ENCODE measurements at regions not wholly inside any gene's neighbourhood (a gene's known extent, or its start where the extent isn't known, plus 50 kb on each side); places are given as distances from the start of the nearest gene placed in this dataset.

- Histone ChIP-seq H3K9me3 (no peaks in the 10 kb centered on the region), H3K4me3 (no peak overlapping the region), H3K27me3 (no peaks in the 10 kb centered on the region), H3K36me3 (no peaks in the 10 kb centered on the region), H3K4me1 (no peaks in the 10 kb centered on the region), H3K27ac (no peak overlapping the region)
- TF ChIP-seq POLR2A (IDR thresholded peaks at IDR 0.05) = no peak
- no peak for TF ChIP-seq CTCF (IDR thresholded peaks at IDR 0.05)
- intact Hi-C loops (cut with DNase I; ENCODE audit: low total_unique reads) = no loop called here
- DNase-seq = no peak
Measured at GRCh38 chr3:137264071-137264820, 306.5 kb downstream of the IL20RB start.

GRCh38 chr3:137264843-137265330 is 307.1 kb downstream of the IL20RB start:
- TF ChIP-seq CTCF (IDR thresholded peaks at IDR 0.05) (no peak), POLR2A (IDR thresholded peaks at IDR 0.05) (no peak)
- Histone ChIP-seq H3K27me3 (no peaks in the 10 kb centered on the region), H3K9me3 (no peaks in the 10 kb centered on the region), H3K4me1 (no peaks in the 10 kb centered on the region), H3K36me3 (no peaks in the 10 kb centered on the region), H3K27ac (no peak overlapping the region), H3K4me3 (no peak overlapping the region)
- intact Hi-C loops (cut with DNase I; ENCODE audit: low total_unique reads) = no loop called here
- no peak for DNase-seq

GRCh38 chr3:137282871-137283270 is 325.1 kb downstream of the IL20RB start:
- Histone ChIP-seq H3K4me3 (no peak overlapping the region), H3K27me3 (no peaks in the 10 kb centered on the region), H3K4me1 (no peaks in the 10 kb centered on the region), H3K9me3 (no peaks in the 10 kb centered on the region), H3K36me3 (no peaks in the 10 kb centered on the region), H3K27ac (no peak overlapping the region)
- no peak for DNase-seq
- no peak for TF ChIP-seq CTCF (IDR thresholded peaks at IDR 0.05)
- TF ChIP-seq POLR2A (IDR thresholded peaks at IDR 0.05) = no peak
- intact Hi-C loops (cut with DNase I; ENCODE audit: low total_unique reads) = no loop called here

GRCh38 chr3:137285924-137286323 is 328.1 kb downstream of the IL20RB start:
- TF ChIP-seq CTCF (IDR thresholded peaks at IDR 0.05) = no peak
- TF ChIP-seq POLR2A (IDR thresholded peaks at IDR 0.05) = no peak
- no peak for DNase-seq
- no peak overlapping the region for H3K4me3 ChIP-seq

GRCh38 chr3:137293086-137293485 is 335.3 kb downstream of the IL20RB start:
- Histone ChIP-seq H3K9me3 (no peaks in the 10 kb centered on the region), H3K27ac (no peak overlapping the region), H3K4me3 (no peak overlapping the region), H3K27me3 (no peaks in the 10 kb centered on the region), H3K4me1 (no peaks in the 10 kb centered on the region), H3K36me3 (no peaks in the 10 kb centered on the region)
- TF ChIP-seq POLR2A (IDR thresholded peaks at IDR 0.05) (no peak), CTCF (IDR thresholded peaks at IDR 0.05) (no peak)
- no peak for DNase-seq
- intact Hi-C loops (cut with DNase I; ENCODE audit: low total_unique reads) = no loop called here

More at GRCh38 chr3:137285924-137286323, 328.1 kb downstream of the IL20RB start:
- Histone ChIP-seq H3K36me3 (no peaks in the 10 kb centered on the region), H3K4me1 (no peaks in the 10 kb centered on the region), H3K27ac (no peak overlapping the region), H3K27me3 (no peaks in the 10 kb centered on the region), H3K9me3 (no peaks in the 10 kb centered on the region)
- intact Hi-C loops (cut with DNase I; ENCODE audit: low total_unique reads) = no loop called here

Measured in uterus (tissue), 3 donors.